ENCODE measurements at regions not wholly inside any gene's neighbourhood (a gene's known extent, or its start where the extent isn't known, plus 50 kb on each side); places are given as distances from the start of the nearest gene placed in this dataset.

DNA sequence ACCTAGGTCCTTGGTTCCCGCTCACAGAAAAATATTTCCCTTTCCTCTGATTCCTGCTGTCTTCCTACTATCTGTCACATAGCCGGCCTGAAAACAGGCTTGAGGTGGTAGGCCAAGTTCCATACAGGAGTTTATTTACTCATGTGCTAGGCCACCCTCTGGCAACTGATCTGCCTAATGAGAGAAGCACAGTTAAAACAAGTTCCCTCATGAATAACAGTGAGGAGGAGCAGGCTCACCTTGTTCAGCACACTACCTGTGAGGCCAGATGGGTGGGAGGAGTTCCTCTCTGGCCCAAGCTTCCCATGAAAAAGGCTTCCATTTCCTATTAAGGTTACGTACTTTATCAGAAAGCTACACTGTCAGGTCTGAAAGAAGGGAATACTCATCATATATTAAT lies 206.0 kb downstream of the MYRFL start:
- H3K27me3 ChIP-seq, result no peaks in the 10 kb centered on the region
- no peak overlapping the region for H3K27ac ChIP-seq
- H3K36me3 ChIP-seq, result no peaks in the 10 kb centered on the region
- TF ChIP-seq EP300 (IDR thresholded peaks at IDR 0.05) (no peak), CTCF (IDR thresholded peaks at IDR 0.05) (no peak), POLR2A (IDR thresholded peaks at IDR 0.05) (no peak)
- H3K4me1 ChIP-seq (ENCODE audit: insufficient read depth), result no peaks in the 10 kb centered on the region
- WGBS, 3 donors, result 86 to 89% (median 86%) methylated on average over 3 of the region's 3 CpGs
- intact Hi-C loops (cut with DNase I), result no loop called here
- no peak overlapping the region for H3K4me3 ChIP-seq
- no peak for DNase-seq
- H3K9me3 ChIP-seq, result no peaks in the 10 kb centered on the region

GRCh38 chr12:70032076-70032475 lies 207.0 kb downstream of the MYRFL start:
- no peaks in the 10 kb centered on the region for H3K9me3 ChIP-seq

DNA sequence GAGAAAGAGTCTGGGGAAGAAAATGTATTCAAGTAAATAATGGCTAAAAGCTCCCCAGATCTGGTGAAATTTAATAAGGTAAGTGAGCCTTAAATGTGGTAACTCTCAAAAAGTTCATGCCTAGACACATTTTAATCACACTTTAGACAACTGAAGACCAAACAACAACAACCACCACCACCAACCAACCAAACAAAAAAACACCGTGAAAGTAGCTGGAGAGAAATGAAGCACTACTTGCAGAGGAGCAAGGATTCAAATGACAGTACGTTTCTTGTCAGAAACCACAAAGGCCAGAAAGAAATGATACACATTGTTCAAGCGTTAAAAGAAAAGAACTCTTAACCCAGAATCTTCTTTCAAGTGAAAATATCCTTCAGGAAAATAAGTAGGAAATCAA lies 208.3 kb downstream of the MYRFL start:
- TF ChIP-seq EP300 (IDR thresholded peaks at IDR 0.05) (no peak), CTCF (IDR thresholded peaks at IDR 0.05) (no peak), POLR2A (IDR thresholded peaks at IDR 0.05) (no peak)
- Histone ChIP-seq H3K4me1 (ENCODE audit: insufficient read depth) (no peaks in the 10 kb centered on the region), H3K27me3 (no peaks in the 10 kb centered on the region), H3K4me3 (no peak overlapping the region), H3K27ac (no peak overlapping the region), H3K9me3 (no peaks in the 10 kb centered on the region), H3K36me3 (no peaks in the 10 kb centered on the region)
- 84 to 92% (median 85%) methylated on average over 3 of the region's 3 CpGs for WGBS, 3 donors
- intact Hi-C loops (cut with DNase I), result no loop called here
- DNase-seq, result no peak

More at GRCh38 chr12:70032076-70032475, 207.0 kb downstream of the MYRFL start:
- H3K27ac ChIP-seq, result no peak overlapping the region
- no peaks in the 10 kb centered on the region for H3K27me3 ChIP-seq
- H3K36me3 ChIP-seq, result no peaks in the 10 kb centered on the region
- intact Hi-C loops (cut with DNase I), result no loop called here
- no peaks in the 10 kb centered on the region for H3K4me1 ChIP-seq (ENCODE audit: insufficient read depth)
- H3K4me3 ChIP-seq, result no peak overlapping the region
- no peak for DNase-seq
- no peak for TF ChIP-seq POLR2A (IDR thresholded peaks at IDR 0.05)
- TF ChIP-seq EP300 (IDR thresholded peaks at IDR 0.05), result no peak
- no peak for TF ChIP-seq CTCF (IDR thresholded peaks at IDR 0.05)

GRCh38 chr12:70040141-70040540 lies 203.1 kb upstream of the CNOT2 start:
- TF ChIP-seq POLR2A (IDR thresholded peaks at IDR 0.05) (no peak), CTCF (IDR thresholded peaks at IDR 0.05) (no peak), EP300 (IDR thresholded peaks at IDR 0.05) (no peak)
- no peaks in the 10 kb centered on the region for H3K36me3 ChIP-seq
- H3K27ac ChIP-seq, result no peak overlapping the region

DNA sequence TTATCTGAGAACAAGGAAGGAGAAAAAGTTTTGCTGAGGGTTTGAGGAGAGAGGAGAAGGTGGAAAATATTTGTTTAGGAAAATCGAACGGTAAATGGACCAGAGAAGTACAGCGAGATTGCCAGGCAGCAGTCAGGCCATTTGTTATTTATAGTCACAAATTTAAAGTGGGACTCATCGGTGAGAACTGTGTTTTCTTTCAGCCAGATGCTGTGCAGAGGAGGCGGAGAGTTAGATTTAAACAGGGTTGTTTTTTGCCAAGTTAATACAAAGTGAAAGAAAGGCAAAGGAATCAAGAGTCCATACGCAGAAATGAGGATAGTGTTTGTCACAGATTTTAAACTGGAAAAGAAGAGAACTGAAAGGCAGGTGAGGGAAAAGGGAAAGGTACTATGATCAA lies 200.6 kb upstream of the CNOT2 start:
- Histone ChIP-seq H3K27me3 (no peaks in the 10 kb centered on the region), H3K9me3 (no peaks in the 10 kb centered on the region), H3K4me1 (ENCODE audit: insufficient read depth) (no peaks in the 10 kb centered on the region), H3K36me3 (no peaks in the 10 kb centered on the region), H3K4me3 (no peak overlapping the region), H3K27ac (no peak overlapping the region)
- TF ChIP-seq CTCF (IDR thresholded peaks at IDR 0.05) (no peak), POLR2A (IDR thresholded peaks at IDR 0.05) (no peak), EP300 (IDR thresholded peaks at IDR 0.05) (no peak)
- DNase-seq, result no peak
- intact Hi-C loops (cut with DNase I), result no loop called here
- WGBS, 3 donors, result 7 to 13% (median 8%) methylated on average over 6 of the region's 6 CpGs

More at GRCh38 chr12:70040141-70040540, 203.1 kb upstream of the CNOT2 start:
- H3K27me3 ChIP-seq, result no peaks in the 10 kb centered on the region
- WGBS, 3 donors, result 10 to 23% (median 11%) methylated on average over 2 of the region's 2 CpGs
- no peaks in the 10 kb centered on the region for H3K9me3 ChIP-seq
- H3K4me3 ChIP-seq, result no peak overlapping the region
- no peak for DNase-seq
- no peaks in the 10 kb centered on the region for H3K4me1 ChIP-seq (ENCODE audit: insufficient read depth)
- intact Hi-C loops (cut with DNase I), result no loop called here
